ENCODE measurements at regions not wholly inside any gene's neighbourhood (a gene's known extent, or its start where the extent isn't known, plus 50 kb on each side); places are given as distances from the start of the nearest gene placed in this dataset.

DNA sequence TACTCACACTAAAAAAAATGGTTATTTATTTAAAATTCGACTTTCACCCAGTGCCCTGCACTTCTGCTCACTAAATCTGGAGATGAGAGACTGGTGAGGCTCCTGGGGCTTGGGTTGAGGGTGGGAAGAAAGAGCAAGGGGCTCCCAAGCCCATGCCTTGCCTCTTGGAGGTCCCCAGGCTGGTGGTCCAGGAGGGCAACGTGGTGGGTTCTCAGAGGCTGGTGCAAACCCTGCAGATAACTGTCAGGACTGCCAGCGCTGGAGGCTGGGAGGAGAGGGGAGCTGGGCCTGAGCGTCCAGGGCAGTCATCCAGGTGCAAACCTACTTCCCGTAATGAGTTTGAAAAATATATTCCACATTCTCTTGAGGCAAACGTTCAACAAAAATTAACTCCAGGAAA is 528.3 kb downstream of the GLRX3 start:
- TF ChIP-seq, protein P1, sequence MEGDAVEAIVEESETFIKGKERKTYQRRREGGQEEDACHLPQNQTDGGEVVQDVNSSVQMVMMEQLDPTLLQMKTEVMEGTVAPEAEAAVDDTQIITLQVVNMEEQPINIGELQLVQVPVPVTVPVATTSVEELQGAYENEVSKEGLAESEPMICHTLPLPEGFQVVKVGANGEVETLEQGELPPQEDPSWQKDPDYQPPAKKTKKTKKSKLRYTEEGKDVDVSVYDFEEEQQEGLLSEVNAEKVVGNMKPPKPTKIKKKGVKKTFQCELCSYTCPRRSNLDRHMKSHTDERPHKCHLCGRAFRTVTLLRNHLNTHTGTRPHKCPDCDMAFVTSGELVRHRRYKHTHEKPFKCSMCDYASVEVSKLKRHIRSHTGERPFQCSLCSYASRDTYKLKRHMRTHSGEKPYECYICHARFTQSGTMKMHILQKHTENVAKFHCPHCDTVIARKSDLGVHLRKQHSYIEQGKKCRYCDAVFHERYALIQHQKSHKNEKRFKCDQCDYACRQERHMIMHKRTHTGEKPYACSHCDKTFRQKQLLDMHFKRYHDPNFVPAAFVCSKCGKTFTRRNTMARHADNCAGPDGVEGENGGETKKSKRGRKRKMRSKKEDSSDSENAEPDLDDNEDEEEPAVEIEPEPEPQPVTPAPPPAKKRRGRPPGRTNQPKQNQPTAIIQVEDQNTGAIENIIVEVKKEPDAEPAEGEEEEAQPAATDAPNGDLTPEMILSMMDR (conservative IDR thresholded peaks at IDR 0.05; ENCODE audit: low read length), result no peak
- TF ChIP-seq EZH2phosphoT487 (IDR thresholded peaks at IDR 0.05; ENCODE audit: borderline replicate concordance), result no peak
